Loucy (cell line): ENCODE measurements at regions not wholly inside any gene's neighbourhood (a gene's known extent, or its start where the extent isn't known, plus 50 kb on each side); places are given as distances from the start of the nearest gene placed in this dataset.

Experiments
- H2AFZ ChIP-seq: fragments of 200-600 bp; sonication (generic); 2 replicates; pipeline ENCODE4 v1.6.0; 2016; ENCODE audit warnings: antibody characterized with exemption, mild to moderate bottlenecking, low read length, moderate library complexity
- H3F3A ChIP-seq: fragments of 200-600 bp; 2 replicates; pipeline ENCODE4 v1.6.0; 2016; ENCODE audit warnings: antibody characterized with exemption, low read depth, mild to moderate bottlenecking
- H3K27me3 ChIP-seq: fragments of 200-600 bp; sonication (generic); 2 replicates; pipeline ENCODE4 v1.6.1; 2014; ENCODE audit warnings: low read length, mild to moderate bottlenecking; ENCODE audit not compliant: insufficient read depth, poor library complexity, severe bottlenecking
- H3K36me3 ChIP-seq: fragments of 200-600 bp; sonication (generic); 2 replicates; pipeline ENCODE4 v1.6.1; 2016; ENCODE audit warnings: low read length; ENCODE audit not compliant: insufficient read depth
- H3K4me1 ChIP-seq: fragments of 200-600 bp; sonication (generic); 2 replicates; pipeline ENCODE4 v1.5.1; 2014; ENCODE audit warnings: low read length, mild to moderate bottlenecking; ENCODE audit not compliant: insufficient read depth, poor library complexity, severe bottlenecking
- H3K4me2 ChIP-seq: fragments of 200-600 bp; sonication (generic); 2 replicates; pipeline ENCODE4 v1.6.0; 2014; ENCODE audit warnings: antibody characterized with exemption, low read length, low read depth, mild to moderate bottlenecking; ENCODE audit not compliant: poor library complexity, severe bottlenecking
- H3K4me3 ChIP-seq: fragments of 200-600 bp; sonication (generic); 2 replicates; pipeline ENCODE4 v1.5.1; 2014; ENCODE audit warnings: low read length, mild to moderate bottlenecking, mixed read lengths; ENCODE audit not compliant: poor library complexity, severe bottlenecking
- H3K79me2 ChIP-seq: fragments of 200-600 bp; sonication (generic); 2 replicates; pipeline ENCODE4 v1.6.1; 2014; ENCODE audit warnings: low read length; ENCODE audit not compliant: insufficient read depth
- H3K9ac ChIP-seq: fragments of 200-600 bp; sonication (generic); 2 replicates; pipeline ENCODE4 v1.6.0; 2014; ENCODE audit warnings: mild to moderate bottlenecking, low read depth, low read length, moderate library complexity; ENCODE audit not compliant: poor library complexity, severe bottlenecking
- H3K9me2 ChIP-seq: fragments of 200-600 bp; sonication (generic); replicated peaks from 2 replicates; pipeline ENCODE4 v1.6.1; 2016; ENCODE audit warnings: low read depth, low read length, mixed read lengths
- H3K9me3 ChIP-seq: fragments of 200-600 bp; sonication (generic); 2 replicates; pipeline ENCODE4 v1.6.1; 2014; ENCODE audit warnings: mild to moderate bottlenecking, antibody characterized with exemption, low read length, low read depth; ENCODE audit not compliant: insufficient read depth
- H4K20me1 ChIP-seq: fragments of 200-600 bp; sonication (generic); 2 replicates; pipeline ENCODE4 v1.6.0; 2014; ENCODE audit warnings: antibody characterized with exemption, low read length, mild to moderate bottlenecking; ENCODE audit not compliant: insufficient read depth, poor library complexity, severe bottlenecking
- EZH2phosphoT487 ChIP-seq: fragments of 200-600 bp; IDR thresholded peaks from 2 replicates; pipeline ENCODE4 v1.6.1; 2018; ENCODE audit warnings: antibody characterized with exemption, mild to moderate bottlenecking, moderate library complexity, borderline replicate concordance
- TF ChIP-seq, protein P1 (sequence below): fragments of 200-600 bp; sonication (generic); conservative IDR thresholded peaks from 2 replicates; pipeline ENCODE4 v1.5.1; 2014; ENCODE audit warnings: mild to moderate bottlenecking, antibody characterized with exemption, low read length

DNA sequence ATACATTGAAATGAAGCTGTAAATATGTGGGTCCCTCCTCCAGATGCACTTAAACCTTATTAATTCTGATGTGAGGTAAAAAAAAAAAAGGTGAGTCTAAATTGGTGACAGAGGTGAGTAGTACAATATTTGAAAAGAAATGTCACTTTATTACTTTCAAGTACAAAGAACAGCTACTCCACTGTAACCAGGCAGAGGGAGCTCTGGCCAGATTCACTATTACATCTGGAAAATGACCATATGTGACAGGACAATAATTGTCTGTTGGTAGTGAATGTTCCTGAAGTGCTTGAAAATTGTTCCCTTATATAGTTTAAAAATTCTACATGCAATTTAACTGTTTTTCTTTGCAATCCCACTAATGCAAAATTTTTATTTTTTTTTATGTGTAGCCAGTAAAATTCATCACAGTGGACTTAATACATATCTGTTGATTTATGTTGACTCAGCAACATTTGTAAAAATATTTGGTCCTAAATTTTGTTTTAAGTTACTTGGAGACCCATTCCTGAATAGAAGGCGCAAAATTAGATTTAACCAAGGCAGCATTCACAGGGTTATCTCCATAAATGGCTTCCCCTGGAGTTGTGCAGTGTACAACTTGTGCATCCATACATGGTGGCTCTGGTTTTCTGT, 231.9 kb upstream of the TBC1D5 start:
- Histone ChIP-seq H3K9me2 (no peaks in the 10 kb centered on the region), H3K79me2 (peaks cover under 1% of the 10 kb centered on the region; the same call in 1 of the 2 replicates), H3K4me1 (peaks cover 65% of the 10 kb centered on the region), H3F3A (no peaks in the 10 kb centered on the region), H3K4me2 (no peak overlapping the region), H3K4me3 (no peak overlapping the region), H4K20me1 (no peaks in the 10 kb centered on the region), H3K9ac (peak overlapping the region; percentile 4), H3K36me3 (no peaks in the 10 kb centered on the region), H3K9me3 (no peaks in the 10 kb centered on the region), H2AFZ (no peak overlapping the region), H3K27me3 (no peaks in the 10 kb centered on the region)
- TF ChIP-seq EZH2phosphoT487, result no peak
- TF ChIP-seq, protein P1, sequence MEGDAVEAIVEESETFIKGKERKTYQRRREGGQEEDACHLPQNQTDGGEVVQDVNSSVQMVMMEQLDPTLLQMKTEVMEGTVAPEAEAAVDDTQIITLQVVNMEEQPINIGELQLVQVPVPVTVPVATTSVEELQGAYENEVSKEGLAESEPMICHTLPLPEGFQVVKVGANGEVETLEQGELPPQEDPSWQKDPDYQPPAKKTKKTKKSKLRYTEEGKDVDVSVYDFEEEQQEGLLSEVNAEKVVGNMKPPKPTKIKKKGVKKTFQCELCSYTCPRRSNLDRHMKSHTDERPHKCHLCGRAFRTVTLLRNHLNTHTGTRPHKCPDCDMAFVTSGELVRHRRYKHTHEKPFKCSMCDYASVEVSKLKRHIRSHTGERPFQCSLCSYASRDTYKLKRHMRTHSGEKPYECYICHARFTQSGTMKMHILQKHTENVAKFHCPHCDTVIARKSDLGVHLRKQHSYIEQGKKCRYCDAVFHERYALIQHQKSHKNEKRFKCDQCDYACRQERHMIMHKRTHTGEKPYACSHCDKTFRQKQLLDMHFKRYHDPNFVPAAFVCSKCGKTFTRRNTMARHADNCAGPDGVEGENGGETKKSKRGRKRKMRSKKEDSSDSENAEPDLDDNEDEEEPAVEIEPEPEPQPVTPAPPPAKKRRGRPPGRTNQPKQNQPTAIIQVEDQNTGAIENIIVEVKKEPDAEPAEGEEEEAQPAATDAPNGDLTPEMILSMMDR, result peak; percentile 61

DNA sequence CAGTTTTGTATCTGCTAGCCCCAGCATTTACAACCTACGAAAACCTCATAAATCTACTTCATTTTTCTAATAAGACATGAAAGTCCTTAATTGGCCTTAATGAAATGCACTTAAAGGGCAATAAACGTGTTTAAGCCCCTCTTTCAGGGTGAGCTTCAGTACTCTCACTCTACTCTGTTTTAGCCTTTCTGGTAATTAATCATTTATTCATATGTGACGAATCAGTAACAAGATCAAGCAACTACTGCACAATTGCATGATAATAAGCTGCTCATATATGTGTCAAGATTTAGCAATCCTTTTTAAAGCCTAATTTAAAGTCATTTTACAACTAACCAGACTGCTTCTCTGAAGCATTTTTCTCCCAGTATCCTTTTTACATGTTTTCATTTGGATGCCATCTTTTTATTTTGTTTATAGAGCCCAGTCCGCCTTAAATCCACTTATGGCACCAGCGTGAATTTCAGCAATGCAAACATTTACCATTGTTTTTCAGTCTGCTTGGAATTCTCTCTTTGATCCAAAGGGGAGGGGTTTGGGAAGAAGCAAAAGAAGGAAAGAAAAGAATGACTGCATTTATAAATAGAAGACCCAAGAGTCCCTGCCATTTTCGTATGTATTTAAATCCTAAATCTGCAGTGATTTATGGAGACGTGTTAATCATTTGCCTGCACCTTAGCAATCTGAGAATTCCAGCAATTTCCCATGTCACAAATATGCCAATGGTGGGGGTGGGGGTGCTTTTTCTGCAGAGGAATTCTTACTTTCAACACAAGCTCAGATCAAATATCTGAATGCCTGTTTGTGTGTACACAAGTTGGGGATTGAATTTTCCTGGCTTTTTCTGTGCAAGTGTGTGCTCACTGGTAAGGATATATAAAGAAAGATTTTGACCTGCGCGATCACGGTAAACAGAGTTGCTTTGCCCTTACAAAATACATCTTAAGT, 230.8 kb upstream of the TBC1D5 start:
- H3F3A ChIP-seq, result no peaks in the 10 kb centered on the region
- no peaks in the 10 kb centered on the region for H3K9me2 ChIP-seq
- no peaks in the 10 kb centered on the region for H3K9me3 ChIP-seq
- no peak overlapping the region for H3K4me2 ChIP-seq
- peaks cover 57% of the 10 kb centered on the region for H3K4me1 ChIP-seq
- no peak for TF ChIP-seq EZH2phosphoT487
- TF ChIP-seq, protein P1, result no peak
- peak overlapping the region; percentile 63 for H2AFZ ChIP-seq
- H3K4me3 ChIP-seq, result no peak overlapping the region
- H3K36me3 ChIP-seq, result no peaks in the 10 kb centered on the region
- H4K20me1 ChIP-seq, result no peaks in the 10 kb centered on the region
- H3K79me2 ChIP-seq, result no peaks in the 10 kb centered on the region
- peak overlapping the region; percentile 37 for H3K9ac ChIP-seq
- no peaks in the 10 kb centered on the region for H3K27me3 ChIP-seq

DNA sequence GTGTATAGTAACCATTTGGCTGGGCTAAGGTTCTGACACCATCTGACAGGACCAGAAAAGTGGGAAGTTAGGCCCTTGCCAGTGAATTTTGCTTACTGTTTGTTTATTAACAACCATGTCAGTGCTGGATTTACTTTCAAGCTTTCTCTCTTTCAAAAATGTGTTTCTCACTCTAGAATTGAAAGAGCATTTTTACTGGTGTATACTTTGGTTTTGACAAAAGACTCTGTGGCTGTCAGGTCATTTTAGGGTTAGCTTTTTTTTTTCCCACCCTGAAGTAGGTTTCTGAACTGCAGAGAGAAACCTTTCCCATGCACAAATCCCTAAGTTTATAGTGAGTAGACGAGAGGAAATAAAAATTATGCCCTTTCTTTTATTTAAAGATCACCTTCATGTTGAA, 230.0 kb upstream of the TBC1D5 start:
- no peak for TF ChIP-seq EZH2phosphoT487
- TF ChIP-seq, protein P1, result no peak
- Histone ChIP-seq H3K4me2 (no peak overlapping the region), H3K36me3 (no peaks in the 10 kb centered on the region), H3K9me3 (no peaks in the 10 kb centered on the region), H3K4me3 (no peak overlapping the region), H3K79me2 (no peaks in the 10 kb centered on the region), H3K27me3 (no peaks in the 10 kb centered on the region), H3K4me1 (peaks cover 60% of the 10 kb centered on the region), H3F3A (no peaks in the 10 kb centered on the region), H3K9ac (peak overlapping the region; percentile 37), H3K9me2 (no peaks in the 10 kb centered on the region), H2AFZ (peak overlapping the region; percentile 63), H4K20me1 (no peaks in the 10 kb centered on the region)
